ENCODE measurements at regions not wholly inside any gene's neighbourhood (a gene's known extent, or its start where the extent isn't known, plus 50 kb on each side); places are given as distances from the start of the nearest gene placed in this dataset.

DNA sequence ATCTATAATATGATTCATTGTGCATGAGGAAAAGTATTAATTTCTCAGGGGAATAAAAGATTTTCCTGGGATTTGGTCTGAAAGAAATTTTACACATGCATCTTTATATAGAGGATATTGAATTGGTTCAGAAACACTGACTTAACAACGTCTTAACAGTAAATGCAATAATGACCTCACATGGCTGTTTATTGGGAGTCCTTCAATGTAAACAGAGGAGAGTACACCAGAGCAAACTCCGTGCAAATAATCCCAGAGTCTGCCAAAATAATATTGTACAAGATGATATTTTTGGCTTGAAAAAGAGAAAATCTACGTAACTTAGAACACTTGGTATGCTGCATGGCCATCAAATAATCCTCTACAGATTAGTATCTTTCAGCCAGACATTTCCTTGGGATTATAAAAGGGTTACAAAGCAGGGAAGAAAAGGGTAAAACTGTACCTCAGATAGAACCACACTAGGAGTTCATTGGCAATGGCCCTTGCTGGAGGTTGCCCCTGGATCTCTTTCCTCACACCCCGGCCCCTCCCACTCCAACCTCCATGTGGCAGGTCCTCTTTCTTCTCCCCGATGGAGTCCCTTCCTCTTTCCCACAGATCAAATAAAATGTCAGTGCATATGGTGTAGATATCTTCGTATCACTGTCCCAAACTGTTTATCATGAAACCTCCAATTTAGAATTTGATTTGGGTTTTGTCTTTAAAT, 196.4 kb downstream of the EVX1 start (continued):
- TF ChIP-seq ZSCAN22 (CRISPR knock-in tag; IDR thresholded peaks at IDR 0.05) (no peak), JDP2 (CRISPR knock-in tag; IDR thresholded peaks at IDR 0.05; ENCODE audit: borderline replicate concordance) (no peak)

DNA sequence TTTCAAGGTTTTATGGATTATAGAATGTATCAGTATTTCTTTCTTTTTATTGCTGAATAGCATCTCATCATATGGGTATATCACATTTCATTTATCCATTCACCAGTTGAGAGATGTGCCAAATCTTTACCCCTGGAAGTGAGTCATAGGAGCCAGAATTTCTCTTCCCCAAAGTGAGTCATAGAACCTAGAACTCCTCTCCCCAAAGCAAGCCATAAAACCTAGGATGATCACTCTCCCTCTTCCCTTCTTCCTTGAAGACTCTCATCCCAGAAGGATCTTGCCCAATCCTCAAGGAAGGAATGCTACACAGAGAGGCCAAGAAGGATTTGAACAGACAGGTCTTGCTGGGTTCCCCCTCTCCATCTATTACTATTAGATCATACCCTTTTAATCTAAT, 199.9 kb downstream of the EVX1 start:
- ChIA-PET POLR2A (no interaction called here), CTCF (ENCODE audit: low intra/inter-chr PET ratio, low total read pairs) (no interaction called here)
- Histone ChIP-seq H3K36me3 (replicated peaks in 1 of 2; ENCODE audit: control insufficient read depth in 1 of 2, insufficient read depth in 2 of 2, low read length in 2 of 2) (no peaks in the 10 kb centered on the region), H3K9ac (ENCODE audit: insufficient read depth, low read depth, low read length) (no peak overlapping the region), H3K4me2 (ENCODE audit: low read depth, low read length) (no peak overlapping the region), H3K4me1 (ENCODE audit: insufficient read depth, low read length) (no peaks in the 10 kb centered on the region), H3K27ac (ENCODE audit: extremely low read length, insufficient read depth, low read length) (no peak overlapping the region), H2AFZ (ENCODE audit: low read length) (no peak overlapping the region), H3K4me3 (replicated peaks in 1 of 3; ENCODE audit: insufficient read depth in 1 of 3, low read depth in 2 of 3, low read length in 3 of 3) (no peak overlapping the region), H3K27me3 (ENCODE audit: control insufficient read depth in 1 of 2, insufficient read depth in 2 of 2, low read length in 2 of 2) (no peaks in the 10 kb centered on the region), H3K9me3 (ENCODE audit: low read length) (no peaks in the 10 kb centered on the region), H4K20me1 (ENCODE audit: insufficient read depth, low read length) (no peaks in the 10 kb centered on the region), H3K79me2 (ENCODE audit: insufficient read depth, low read length) (no peaks in the 10 kb centered on the region)
- intact Hi-C loops (cut with micrococcal nuclease; ENCODE audit: unreplicated experiment) (no loop called here), in situ Hi-C loops (cut with HindIII; ENCODE audit: extremely low pct_ligation_motif_present, low pct_unique_long_range_greater_than_20kb) (no loop called here)
- no TSS peak for BruUV-seq (replicated peaks)
- FAIRE-seq: no peak
- TF ChIP-seq, protein P1, sequence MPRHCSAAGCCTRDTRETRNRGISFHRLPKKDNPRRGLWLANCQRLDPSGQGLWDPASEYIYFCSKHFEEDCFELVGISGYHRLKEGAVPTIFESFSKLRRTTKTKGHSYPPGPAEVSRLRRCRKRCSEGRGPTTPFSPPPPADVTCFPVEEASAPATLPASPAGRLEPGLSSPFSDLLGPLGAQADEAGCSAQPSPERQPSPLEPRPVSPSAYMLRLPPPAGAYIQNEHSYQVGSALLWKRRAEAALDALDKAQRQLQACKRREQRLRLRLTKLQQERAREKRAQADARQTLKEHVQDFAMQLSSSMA (CRISPR knock-in tag; IDR thresholded peaks at IDR 0.05): no peak
- TF ChIP-seq SP1 (IDR thresholded peaks at IDR 0.05) (no peak), SP1 (CRISPR knock-in tag; IDR thresholded peaks at IDR 0.05) (no peak), ZNF713 (CRISPR knock-in tag; IDR thresholded peaks at IDR 0.05) (no peak), MLX (CRISPR knock-in tag; IDR thresholded peaks at IDR 0.05) (no peak), HIVEP1 (CRISPR knock-in tag; IDR thresholded peaks at IDR 0.05) (no peak), TGIF2 (CRISPR knock-in tag; IDR thresholded peaks at IDR 0.05) (no peak), ZNF225 (CRISPR knock-in tag; IDR thresholded peaks at IDR 0.05) (no peak), NFKBIZ (CRISPR knock-in tag; IDR thresholded peaks at IDR 0.05) (no peak)
- TF ChIP-seq, protein P2, sequence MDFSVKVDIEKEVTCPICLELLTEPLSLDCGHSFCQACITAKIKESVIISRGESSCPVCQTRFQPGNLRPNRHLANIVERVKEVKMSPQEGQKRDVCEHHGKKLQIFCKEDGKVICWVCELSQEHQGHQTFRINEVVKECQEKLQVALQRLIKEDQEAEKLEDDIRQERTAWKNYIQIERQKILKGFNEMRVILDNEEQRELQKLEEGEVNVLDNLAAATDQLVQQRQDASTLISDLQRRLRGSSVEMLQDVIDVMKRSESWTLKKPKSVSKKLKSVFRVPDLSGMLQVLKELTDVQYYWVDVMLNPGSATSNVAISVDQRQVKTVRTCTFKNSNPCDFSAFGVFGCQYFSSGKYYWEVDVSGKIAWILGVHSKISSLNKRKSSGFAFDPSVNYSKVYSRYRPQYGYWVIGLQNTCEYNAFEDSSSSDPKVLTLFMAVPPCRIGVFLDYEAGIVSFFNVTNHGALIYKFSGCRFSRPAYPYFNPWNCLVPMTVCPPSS (IDR thresholded peaks at IDR 0.05): no peak
- ATAC-seq: no peak
- DNase-seq (ENCODE audit: low spot score): no peak
